ENCODE measurements at regions not wholly inside any gene's neighbourhood (a gene's known extent, or its start where the extent isn't known, plus 50 kb on each side); places are given as distances from the start of the nearest gene placed in this dataset.

DNA sequence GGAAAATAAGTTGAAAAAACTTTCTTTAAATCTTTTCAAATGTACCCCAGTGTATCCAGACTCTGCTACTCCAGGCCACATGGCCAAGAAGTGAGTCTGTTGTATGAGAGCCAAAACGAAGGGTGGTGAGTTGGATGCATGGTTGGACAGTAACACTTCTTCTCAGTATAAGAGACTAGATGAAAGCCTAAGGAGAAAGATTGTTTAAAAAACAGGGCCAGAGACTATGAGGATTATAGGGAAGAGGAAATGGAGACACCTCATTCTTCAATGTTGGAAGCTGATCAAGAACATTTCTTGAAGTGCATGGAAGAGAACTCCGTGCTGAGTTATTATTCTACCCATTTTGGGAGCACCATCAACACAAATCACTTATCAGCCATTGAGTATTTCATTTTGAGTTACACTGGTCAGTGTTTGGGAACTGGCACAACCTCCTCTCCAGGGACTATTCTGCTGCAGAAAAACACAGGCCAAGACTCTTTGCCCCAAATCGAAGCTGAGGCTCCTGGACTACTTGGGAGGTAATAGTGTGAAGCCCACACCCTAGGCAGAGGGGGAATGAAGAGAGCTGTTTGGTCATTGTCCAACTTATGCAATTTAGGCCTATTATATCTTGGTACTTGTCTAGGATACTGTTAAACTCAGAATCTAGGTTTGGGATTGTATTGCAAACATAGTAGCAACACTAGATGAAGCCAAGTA, 123.0 kb upstream of the SEC61G start:
- DNase-seq (ENCODE audit: low read depth, low spot score) = no peak
- no peak overlapping the region for H3K4me3 ChIP-seq (ENCODE audit: low read length)

DNA sequence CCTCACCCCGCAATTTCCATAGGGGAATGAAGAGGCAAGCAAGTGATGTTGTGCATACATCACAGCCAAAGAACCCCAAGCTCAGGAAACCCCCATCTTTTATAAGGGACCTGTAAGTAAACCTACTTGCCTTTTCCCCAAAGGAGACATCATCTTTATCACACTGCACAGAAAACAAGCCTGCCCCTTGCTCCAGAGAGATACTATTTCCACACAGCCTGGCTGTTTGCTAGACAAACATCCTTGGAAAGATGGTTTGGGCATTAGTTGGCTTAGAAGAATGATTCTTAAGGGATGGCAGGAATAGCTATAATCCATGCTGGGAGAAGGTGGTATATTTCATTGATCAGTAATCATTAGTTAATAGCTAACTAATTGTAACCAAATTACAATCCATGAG, 123.7 kb upstream of the SEC61G start:
- no peak overlapping the region for H3K4me3 ChIP-seq (ENCODE audit: low read length)
- no peak for DNase-seq (ENCODE audit: low read depth, low spot score)

DNA sequence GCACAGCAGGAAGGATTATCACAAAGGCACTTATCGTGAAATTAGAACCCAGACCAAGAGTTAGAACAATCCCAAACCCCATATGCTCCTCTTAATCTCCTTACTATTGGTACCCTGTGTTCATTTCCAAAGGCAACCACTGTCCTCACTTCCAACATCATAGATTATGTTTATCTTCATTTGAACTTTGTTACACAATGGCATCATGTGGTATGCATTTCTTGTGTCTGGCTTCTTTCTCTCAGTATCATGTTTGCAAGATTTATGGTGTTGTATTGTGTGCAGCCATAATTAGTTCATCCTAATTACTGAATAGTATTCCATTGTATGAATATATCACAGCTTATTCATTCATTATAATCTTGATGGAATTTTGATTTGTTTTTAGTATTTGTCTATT, 124.6 kb upstream of the SEC61G start:
- no peak for DNase-seq (ENCODE audit: low read depth, low spot score)
- H3K4me3 ChIP-seq (ENCODE audit: low read length) = no peak overlapping the region

DNA sequence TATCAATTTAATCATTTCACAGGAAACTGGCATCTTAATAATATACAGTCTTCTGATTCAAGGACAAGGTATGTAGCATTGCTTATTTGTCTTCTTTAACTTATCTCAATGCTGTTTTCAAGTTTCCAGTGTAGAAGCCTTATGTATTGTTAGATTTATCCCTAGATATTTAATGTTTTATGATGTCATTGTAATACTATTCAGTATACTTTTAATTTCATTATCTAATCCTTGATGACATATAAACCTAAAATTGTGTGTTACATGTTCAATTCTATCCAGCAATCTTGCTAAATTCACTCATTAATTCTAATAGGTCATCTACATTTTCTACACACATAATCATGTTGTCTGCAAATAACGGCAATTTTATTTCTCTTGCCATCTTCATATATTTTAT, 126.3 kb upstream of the SEC61G start:
- DNase-seq (ENCODE audit: low read depth, low spot score) = no peak
- no peak overlapping the region for H3K4me3 ChIP-seq (ENCODE audit: low read length)

DNA sequence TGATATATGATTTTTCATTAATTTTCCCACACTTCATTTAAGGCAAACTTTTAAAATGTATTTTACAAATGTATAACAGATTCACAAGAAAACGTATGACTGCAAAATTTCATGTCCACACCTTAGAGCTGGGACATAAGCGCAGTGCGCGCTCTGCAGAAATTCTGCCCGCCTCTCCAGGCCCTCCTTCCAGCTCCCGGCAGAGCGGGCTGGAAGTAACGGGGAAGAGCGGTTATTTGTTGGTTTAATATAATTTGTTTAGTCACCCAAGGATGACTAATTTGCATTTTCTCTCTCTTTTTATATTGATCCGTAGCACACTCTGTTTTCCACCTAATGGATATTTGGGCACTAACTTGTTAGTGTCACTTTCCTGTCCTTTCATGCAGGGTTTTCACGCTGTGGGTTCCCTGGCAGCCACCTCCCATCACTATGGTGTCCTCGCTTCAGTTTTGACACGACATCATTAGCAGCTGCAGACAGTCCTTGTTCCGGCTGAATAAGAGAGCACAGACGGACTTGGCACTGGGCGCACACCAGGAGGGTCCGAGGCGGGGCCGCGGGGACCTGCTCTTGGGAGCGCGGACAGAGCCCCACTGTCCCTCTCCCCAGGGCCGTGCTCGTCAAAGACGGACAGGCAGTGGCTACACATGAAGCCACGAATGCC, 129.2 kb upstream of the SEC61G start:
- DNase-seq (ENCODE audit: low read depth, low spot score) = no peak
- no peak overlapping the region for H3K4me3 ChIP-seq (ENCODE audit: low read length)

DNA sequence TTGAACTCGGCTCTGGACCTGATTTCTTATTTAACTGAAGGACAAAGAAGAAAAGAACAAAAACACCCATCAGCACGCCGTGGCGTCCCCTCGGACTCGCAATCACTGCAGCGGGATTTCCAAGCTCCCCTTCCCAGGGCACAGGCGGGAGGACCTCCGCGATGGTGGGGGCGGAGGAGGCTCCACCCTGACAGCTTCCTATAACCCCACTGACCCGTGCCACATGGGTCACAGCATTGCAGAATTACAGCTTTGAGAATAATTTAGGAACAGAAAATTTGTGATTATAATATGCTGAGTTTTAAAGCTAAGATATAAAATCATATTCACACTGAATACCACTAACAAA, 129.7 kb upstream of the SEC61G start:
- no peak overlapping the region for H3K4me3 ChIP-seq (ENCODE audit: low read length)

DNA sequence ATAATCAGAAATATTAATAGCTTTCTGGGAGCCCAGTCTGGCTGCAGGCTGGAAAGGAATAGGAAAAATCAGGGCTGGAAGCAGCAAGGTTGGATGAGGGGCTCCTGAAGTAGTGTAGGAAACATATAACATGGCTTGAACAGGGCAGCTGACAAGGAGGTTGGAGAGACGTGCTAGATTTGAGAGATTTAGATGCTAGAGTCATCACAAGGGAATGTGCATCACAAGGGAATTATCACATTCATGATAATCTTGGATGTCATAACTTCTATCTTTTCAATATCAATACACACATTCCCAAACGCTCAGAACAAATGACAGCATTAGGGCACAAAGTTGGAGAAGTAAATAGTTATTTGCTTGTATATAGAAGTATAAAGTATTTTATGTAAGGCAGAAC, 120.9 kb upstream of the EGFR start:
- no peak for DNase-seq (ENCODE audit: low read depth, low spot score)
- no peak overlapping the region for H3K4me3 ChIP-seq (ENCODE audit: low read length)

More for the DNA sequence above, 129.7 kb upstream of the SEC61G start:
- DNase-seq (ENCODE audit: low read depth, low spot score) = no peak

DNA sequence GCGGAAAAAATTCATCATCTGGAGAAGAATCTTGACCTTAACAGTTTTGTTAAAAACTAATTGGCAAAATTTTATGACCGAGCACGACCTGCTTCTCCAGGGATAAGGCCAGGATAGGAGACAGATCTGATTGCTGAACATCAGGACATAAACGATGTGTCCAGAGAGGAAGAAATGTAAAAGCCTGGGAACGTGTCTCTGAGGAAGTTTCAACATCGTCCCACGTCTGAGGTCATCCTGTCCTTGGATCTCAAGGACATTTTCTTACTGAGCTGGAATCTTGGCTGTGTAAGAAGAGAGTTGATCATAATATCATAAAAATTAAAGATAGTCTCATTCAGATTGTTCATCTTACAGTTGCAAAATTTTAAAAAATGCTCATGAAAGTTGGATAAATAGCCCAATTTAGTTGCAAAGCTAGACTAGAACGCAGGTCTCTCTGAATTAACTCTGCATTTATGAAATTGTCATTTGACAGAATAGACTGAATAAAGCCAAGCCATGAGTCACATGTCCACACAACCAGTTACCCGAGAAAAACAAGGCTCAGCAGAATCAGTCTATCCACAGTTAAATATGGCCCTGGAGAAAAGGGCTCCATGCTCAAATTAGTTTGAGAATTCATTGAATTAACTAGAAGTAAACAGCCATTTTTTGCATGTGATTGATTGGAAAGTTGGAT, 120.0 kb upstream of the EGFR start:
- no peak for DNase-seq (ENCODE audit: low read depth, low spot score)
- H3K4me3 ChIP-seq (ENCODE audit: low read length) = no peak overlapping the region

DNA sequence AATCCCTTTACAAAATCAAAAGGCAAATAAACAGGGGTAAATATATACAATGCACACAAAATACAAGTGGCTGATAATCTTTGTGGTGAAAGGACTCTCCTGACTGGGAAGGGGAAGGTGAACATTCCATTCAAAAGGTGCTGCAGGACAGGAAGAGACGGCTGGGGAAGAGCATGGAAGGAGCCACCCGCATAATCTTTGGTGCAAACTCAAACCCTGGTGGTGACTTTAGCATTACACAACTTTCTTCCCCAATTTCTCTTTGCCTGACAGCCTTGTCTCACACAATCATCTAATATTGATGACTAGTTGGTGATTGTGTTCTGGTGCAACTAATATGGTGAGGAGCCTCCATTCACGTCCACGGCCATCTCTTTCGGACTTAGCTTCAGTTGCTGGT, 117.0 kb upstream of the EGFR start:
- H3K4me3 ChIP-seq (ENCODE audit: low read length) = no peak overlapping the region
- DNase-seq (ENCODE audit: low read depth, low spot score) = no peak

DNA sequence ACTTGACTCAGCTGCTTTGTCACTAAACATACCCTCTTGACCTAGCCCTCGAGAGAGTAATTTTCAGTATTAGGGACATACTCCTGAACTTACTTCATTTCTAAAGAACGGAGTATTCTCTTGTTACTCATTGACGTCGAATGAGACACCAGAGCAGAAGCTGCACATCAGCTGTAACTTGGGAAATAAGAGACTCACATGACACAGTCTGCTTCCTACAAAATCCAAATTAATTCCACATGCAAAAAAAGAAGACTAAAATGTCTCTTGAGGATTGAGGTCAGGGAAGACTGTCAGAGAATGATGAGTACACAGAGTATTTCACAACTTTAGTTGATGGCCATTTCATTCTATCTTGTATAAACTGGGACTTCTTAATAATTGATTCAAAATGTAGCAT, 114.7 kb upstream of the EGFR start:
- DNase-seq (ENCODE audit: low read depth, low spot score) = no peak
- H3K4me3 ChIP-seq (ENCODE audit: low read length) = no peak overlapping the region

DNA sequence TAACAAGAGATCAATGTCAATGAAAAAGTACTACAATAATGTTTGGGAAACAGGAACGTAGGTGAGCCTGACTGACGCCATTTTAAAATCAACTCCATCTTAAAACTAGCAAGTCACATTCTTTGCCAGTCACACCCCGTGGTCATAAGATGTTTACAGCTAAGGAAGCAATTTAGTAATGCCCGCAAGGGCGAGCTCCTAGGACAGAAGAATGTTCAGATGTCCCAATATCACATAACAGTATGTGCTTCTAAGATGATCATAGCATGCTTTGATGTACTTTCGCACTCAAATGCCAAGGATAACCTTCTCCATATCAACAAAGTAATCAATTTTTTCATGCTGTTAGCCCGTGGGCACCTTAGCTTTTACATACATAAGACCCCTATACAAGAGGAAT, 113.8 kb upstream of the EGFR start:
- H3K4me3 ChIP-seq (ENCODE audit: low read length) = no peak overlapping the region
- DNase-seq (ENCODE audit: low read depth, low spot score) = no peak

DNA sequence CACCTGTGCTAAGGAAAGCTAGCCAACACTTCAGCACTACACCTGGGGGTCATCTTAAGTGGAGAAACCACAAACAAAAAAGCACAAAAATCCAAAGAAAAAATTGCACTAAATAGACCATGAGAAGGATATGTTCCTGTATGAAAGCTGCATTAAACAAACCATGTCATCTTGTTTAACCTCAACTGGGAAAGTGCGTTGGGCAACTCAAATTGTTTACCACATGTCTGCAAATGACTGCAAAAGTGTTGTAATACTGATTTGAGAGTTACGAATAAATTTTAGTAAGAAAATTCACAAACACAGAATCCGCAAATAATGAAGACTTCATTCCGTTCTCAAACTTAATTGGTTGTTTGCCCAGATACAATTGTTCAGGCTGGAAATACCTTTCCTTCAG, 111.9 kb upstream of the EGFR start:
- H3K4me3 ChIP-seq (ENCODE audit: low read length) = no peak overlapping the region
- no peak for DNase-seq (ENCODE audit: low read depth, low spot score)

DNA sequence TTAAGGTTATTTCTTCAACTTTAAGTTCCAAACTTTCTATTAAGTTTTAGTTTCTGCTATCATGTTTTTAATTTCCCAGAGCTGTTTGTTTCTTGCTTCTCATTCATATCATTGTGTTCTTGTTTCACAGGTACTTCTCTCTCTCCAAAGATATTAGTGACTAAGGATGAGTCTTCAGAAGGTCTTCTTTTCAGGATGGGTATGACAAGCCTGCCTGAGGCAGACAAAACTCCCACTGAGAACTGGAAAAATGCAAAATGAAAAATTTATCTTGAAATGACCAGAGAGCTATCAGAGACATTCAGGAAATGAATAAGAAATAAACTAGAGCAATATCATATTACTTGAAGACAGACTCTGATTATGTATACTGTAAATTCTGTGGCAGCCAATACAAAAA, 110.8 kb upstream of the EGFR start:
- H3K4me3 ChIP-seq (ENCODE audit: low read length) = no peak overlapping the region
- no peak for DNase-seq (ENCODE audit: low read depth, low spot score)

DNA sequence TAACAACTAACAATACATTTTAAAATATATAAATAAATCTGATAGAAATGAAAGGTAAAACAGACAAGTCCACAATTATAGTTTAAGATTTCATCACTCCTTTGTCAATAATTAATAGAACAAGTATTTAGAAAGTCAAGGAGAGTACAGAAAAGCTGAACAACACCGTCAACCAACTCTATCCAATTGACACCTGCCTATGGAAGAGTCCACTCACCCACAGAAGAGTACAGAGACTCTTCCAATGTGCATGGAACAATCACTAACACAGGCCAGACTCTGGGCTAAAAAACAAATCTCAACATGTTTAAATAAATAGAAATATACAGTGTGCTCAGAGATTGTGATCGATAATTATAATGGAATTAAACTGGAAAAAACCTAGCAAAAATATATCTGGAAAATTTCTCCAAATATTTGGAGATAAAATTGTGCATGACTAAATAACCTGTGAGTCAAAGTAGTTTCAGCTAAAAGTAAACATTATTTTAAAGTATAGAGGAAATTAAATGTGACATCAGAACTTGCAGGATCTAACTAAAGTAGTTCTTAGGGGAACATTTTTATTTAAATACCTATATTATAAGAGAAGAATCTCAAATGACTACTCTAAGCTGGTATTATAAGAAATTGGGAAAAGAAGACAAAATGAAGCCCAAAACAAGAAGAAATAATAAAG, 109.9 kb upstream of the EGFR start:
- no peak overlapping the region for H3K4me3 ChIP-seq (ENCODE audit: low read length)
- DNase-seq (ENCODE audit: low read depth, low spot score) = no peak

DNA sequence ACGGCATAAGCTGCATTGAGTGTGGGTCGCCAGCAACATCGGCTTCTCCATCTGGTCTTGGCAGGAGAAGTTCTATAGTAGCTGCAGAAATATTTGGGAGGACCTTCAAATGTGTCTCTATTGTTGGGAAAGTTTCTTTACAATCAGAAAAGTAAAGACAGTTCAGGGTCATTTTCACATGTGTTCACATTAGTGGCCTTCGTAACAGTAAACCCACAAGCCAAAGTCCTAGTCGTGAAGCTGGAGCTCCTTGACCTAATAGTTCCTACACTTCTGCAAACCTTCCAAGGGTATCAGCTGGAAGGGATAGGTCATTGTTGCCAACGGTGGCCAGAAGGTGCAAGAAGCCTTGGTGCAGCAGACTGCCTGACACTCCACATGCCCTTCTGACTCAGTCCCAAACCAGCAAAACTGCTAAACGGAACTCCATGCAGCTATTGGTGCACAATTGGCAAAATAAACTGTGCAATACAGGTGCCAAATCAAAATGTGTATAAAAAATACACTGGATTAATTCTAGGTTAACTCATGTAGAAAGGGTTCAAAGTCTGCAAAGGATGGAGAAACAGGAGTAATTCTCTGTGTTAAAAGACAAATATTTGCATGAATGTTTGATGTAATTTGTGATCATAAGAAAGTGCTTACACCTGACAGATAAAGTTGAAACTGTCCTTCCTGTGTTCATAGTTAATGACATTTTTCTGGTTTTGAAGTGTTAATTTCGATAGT, 102.8 kb upstream of the EGFR start:
- H3K4me3 ChIP-seq (ENCODE audit: low read length) = no peak overlapping the region
- DNase-seq (ENCODE audit: low read depth, low spot score) = no peak

DNA sequence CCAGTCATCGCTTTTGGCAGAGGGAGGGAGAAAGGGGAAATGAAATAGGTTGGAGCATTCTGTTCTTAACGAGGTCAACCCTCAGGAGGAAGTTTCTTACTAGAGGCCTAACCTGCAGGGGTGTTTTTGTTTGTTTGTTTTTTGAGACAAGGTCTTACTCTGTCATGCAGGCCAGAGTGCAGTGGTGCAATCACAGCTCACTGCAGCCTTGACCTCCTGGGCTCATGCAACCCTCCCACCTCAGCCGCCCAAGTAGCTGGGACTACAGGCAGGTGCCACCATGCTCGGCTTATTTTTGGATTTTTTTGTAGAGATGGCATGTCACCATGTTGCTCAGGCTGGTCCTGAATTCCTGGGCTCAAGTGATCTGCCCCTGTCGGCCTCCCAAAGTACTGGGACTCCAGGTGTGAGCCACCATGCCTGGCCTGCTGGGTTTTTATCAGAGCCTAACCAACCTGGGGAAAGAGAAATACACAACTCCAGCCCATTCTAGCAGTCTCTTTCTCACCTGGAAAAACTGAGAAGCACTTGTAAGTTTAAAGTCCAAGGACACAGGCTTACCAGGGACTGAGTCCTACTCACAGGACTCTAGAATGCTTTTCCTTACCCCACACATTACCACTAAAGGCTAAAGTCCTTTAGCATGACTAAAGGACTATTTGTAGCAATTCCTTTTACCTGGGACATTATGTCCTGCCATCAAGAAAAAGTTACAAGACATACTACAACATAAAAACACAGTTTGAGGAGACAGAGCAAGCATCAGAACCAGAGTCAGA, 101.0 kb upstream of the EGFR start:
- DNase-seq (ENCODE audit: low read depth, low spot score) = no peak
- no peak overlapping the region for H3K4me3 ChIP-seq (ENCODE audit: low read length)

DNA sequence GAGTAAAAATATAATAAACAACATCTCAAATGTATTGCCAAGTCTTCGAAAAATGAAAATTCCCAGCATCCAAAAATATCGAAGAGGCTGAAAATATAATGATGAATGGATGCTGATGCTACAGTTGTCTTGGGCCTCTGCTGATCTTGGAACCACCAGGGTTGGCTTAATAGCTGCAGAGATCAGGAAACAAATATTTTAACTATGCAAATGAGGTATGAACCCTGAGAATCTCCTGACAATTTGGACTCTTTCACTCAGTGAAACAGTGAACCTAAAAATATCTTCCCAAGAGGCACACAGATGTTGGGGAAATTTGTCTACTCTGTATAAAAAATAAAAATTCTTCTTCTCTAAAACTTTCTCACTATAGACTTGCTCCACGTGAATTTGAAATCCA, 97.7 kb upstream of the EGFR start:
- no peak overlapping the region for H3K4me3 ChIP-seq (ENCODE audit: low read length)
- no peak for DNase-seq (ENCODE audit: low read depth, low spot score)

DNA sequence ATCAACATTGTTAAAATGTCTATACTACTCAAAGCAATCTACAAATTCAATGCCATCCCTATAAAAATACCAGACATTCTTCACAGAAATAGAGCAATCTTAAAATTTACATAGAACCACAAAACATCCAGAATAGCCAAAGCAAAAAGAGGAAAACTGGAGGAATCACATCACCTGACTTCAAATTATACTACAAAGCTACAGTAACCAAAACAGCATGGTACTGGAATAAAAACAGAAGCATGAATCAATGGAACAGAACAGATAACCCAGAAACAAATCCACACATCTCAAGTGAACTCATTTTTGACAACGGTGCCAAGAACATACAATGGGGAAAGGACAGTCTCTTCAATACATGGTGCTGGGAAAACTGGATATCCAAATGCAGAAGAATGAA, 87.3 kb upstream of the EGFR start:
- no peak for DNase-seq (ENCODE audit: low read depth, low spot score)
- no peak overlapping the region for H3K4me3 ChIP-seq (ENCODE audit: low read length)

Measured in Jurkat, Clone E6-1 (cell line).